HEK293 (cell line): ENCODE measurements at regions not wholly inside any gene's neighbourhood (a gene's known extent, or its start where the extent isn't known, plus 50 kb on each side); places are given as distances from the start of the nearest gene placed in this dataset.

Source experiments
- CTCF ChIA-PET: fragments of 350-600 bp; formaldehyde crosslinking; extraction: SDS; loops from one replicate; lab custom pipeline; 2021; ENCODE audit warnings: antibody characterized with exemption; lab: Yijun Ruan, JAX
- POLR2A ChIA-PET: fragments of 300-600 bp; formaldehyde crosslinking; extraction: SDS; loops from one replicate; lab custom pipeline; 2020; ENCODE audit warnings: antibody characterized with exemption, inconsistent platforms; lab: Yijun Ruan, JAX
- H3K27ac ChIP-seq: fragments of 200-500 bp; sonication (Bioruptor generic); 2 replicates; pipeline ENCODE4 v1.5.1; 2014; ENCODE audit warnings: low read depth, low read length, control low read depth, inconsistent platforms; ENCODE audit errors: extremely low read depth
- H3K36me3 ChIP-seq, 2 experiments: fragments of 200-500 bp in 1 of 2; sonication (Bioruptor generic) in 1 of 2; 1 replicate in 1 of 2; 2 replicates in 1 of 2; pipeline ENCODE4 v1.5.1; 2014 to 2017; ENCODE audit warnings: inconsistent platforms in 2 of 2, low read length in 2 of 2; ENCODE audit not compliant: control insufficient read depth in 2 of 2, insufficient read depth in 1 of 2
- H3K4me1 ChIP-seq: fragments of 200-500 bp; sonication (Bioruptor generic); 2 replicates; pipeline ENCODE4 v1.5.1; 2014; ENCODE audit warnings: mild to moderate bottlenecking, low read length, inconsistent platforms; ENCODE audit not compliant: control insufficient read depth, insufficient read depth
- H3K4me3 ChIP-seq: 2 replicates; pipeline ENCODE4 v1.5.1; 2011; ENCODE audit warnings: low read depth, mild to moderate bottlenecking, control low read depth, low read length, moderate library complexity
- H3K9me3 ChIP-seq: fragments of 200-500 bp; sonication (Bioruptor generic); 2 replicates; pipeline ENCODE4 v1.5.1; 2014; ENCODE audit warnings: low read depth, low read length, inconsistent platforms; ENCODE audit not compliant: control insufficient read depth, insufficient read depth
- KLF1 ChIP-seq: fragments of 450-650 bp; formaldehyde crosslinking; IDR thresholded peaks from 2 replicates; pipeline ENCODE4 v1.5.1; 2016; ENCODE audit warnings: missing biosample characterization, missing genetic modification characterization
- MZF1 ChIP-seq: fragments of 450-650 bp; formaldehyde crosslinking; IDR thresholded peaks from 2 replicates; pipeline ENCODE4 v1.5.1; 2017; ENCODE audit warnings: missing biosample characterization, missing genetic modification characterization, borderline replicate concordance
- REPIN1 ChIP-seq: fragments of 450-650 bp; formaldehyde crosslinking; IDR thresholded peaks from 2 replicates; pipeline ENCODE4 v1.5.1; 2017; ENCODE audit warnings: missing biosample characterization, missing genetic modification characterization, low read depth
- SALL2 ChIP-seq: fragments of 450-650 bp; formaldehyde crosslinking; IDR thresholded peaks from 2 replicates; pipeline ENCODE4 v1.5.0; 2017; ENCODE audit warnings: missing biosample characterization, mild to moderate bottlenecking, missing genetic modification characterization, borderline replicate concordance
- ZBTB10 ChIP-seq: fragments of 450-650 bp; formaldehyde crosslinking; IDR thresholded peaks from 2 replicates; pipeline ENCODE4 v1.5.1; 2016; ENCODE audit warnings: missing biosample characterization, missing genetic modification characterization
- ZBTB11 ChIP-seq: fragments of 450-650 bp; formaldehyde crosslinking; conservative IDR thresholded peaks from 2 replicates; pipeline ENCODE4 v1.5.1; 2016; ENCODE audit warnings: low read depth, missing biosample characterization, missing genetic modification characterization
- ZNF10 ChIP-seq: fragments of 450-650 bp; formaldehyde crosslinking; IDR thresholded peaks from 2 replicates; pipeline ENCODE4 v1.5.1; 2017; ENCODE audit warnings: missing biosample characterization, missing genetic modification characterization
- ZNF112 ChIP-seq: fragments of 450-650 bp; formaldehyde crosslinking; IDR thresholded peaks from 2 replicates; pipeline ENCODE4 v1.5.0; 2017; ENCODE audit warnings: missing biosample characterization, missing genetic modification characterization
- ZNF18 ChIP-seq: fragments of 450-650 bp; formaldehyde crosslinking; IDR thresholded peaks from 2 replicates; pipeline ENCODE4 v1.5.1; 2016; ENCODE audit warnings: missing biosample characterization, missing genetic modification characterization
- ZNF280D ChIP-seq: fragments of 450-650 bp; formaldehyde crosslinking; IDR thresholded peaks from 2 replicates; pipeline ENCODE4 v1.5.1; 2016; ENCODE audit warnings: missing biosample characterization, missing genetic modification characterization
- ZNF311 ChIP-seq: fragments of 450-650 bp; formaldehyde crosslinking; IDR thresholded peaks from 2 replicates; pipeline ENCODE4 v1.5.1; 2017; ENCODE audit warnings: missing biosample characterization, missing genetic modification characterization, borderline replicate concordance
- ZNF335 ChIP-seq: fragments of 450-650 bp; formaldehyde crosslinking; conservative IDR thresholded peaks from 2 replicates; pipeline ENCODE4 v1.5.1; 2016; ENCODE audit warnings: missing biosample characterization, missing genetic modification characterization
- ZNF341 ChIP-seq: fragments of 450-650 bp; formaldehyde crosslinking; IDR thresholded peaks from 2 replicates; pipeline ENCODE4; 2016; ENCODE audit warnings: low read depth, missing biosample characterization, missing genetic modification characterization
- ZNF529 ChIP-seq: fragments of 450-650 bp; formaldehyde crosslinking; IDR thresholded peaks from 2 replicates; pipeline ENCODE4 v1.5.1; 2017; ENCODE audit warnings: missing genetic modification characterization, missing biosample characterization; ENCODE audit not compliant: insufficient replicate concordance
- ZNF624 ChIP-seq: fragments of 450-650 bp; formaldehyde crosslinking; IDR thresholded peaks from 2 replicates; pipeline ENCODE4 v1.5.1; 2017; ENCODE audit warnings: missing biosample characterization, missing genetic modification characterization
- ZNF626 ChIP-seq: fragments of 450-650 bp; sonication (Bioruptor Pico); formaldehyde crosslinking; IDR thresholded peaks from 2 replicates; pipeline ENCODE4 v1.5.1; 2018; ENCODE audit warnings: missing biosample characterization, missing genetic modification characterization, inconsistent platforms
- ZNF76 ChIP-seq: fragments of 450-650 bp; formaldehyde crosslinking; IDR thresholded peaks from 2 replicates; pipeline ENCODE4; 2016; ENCODE audit warnings: low read depth, missing biosample characterization, missing genetic modification characterization, borderline replicate concordance
- ZNF785 ChIP-seq: fragments of 450-650 bp; formaldehyde crosslinking; IDR thresholded peaks from 2 replicates; pipeline ENCODE4 v1.5.1; 2016; ENCODE audit warnings: missing biosample characterization, missing genetic modification characterization
- ZNF830 ChIP-seq: fragments of 450-650 bp; IDR thresholded peaks from 2 replicates; pipeline ENCODE4 v1.5.0; 2018; ENCODE audit warnings: missing biosample characterization, missing genetic modification characterization, low read depth, mild to moderate bottlenecking, moderate library complexity
- ZSCAN5A ChIP-seq: fragments of 450-650 bp; formaldehyde crosslinking; IDR thresholded peaks from 2 replicates; pipeline ENCODE4 v1.5.1; 2016; ENCODE audit warnings: missing biosample characterization, missing genetic modification characterization

GRCh38 chr11:80188076-80188627 lies 747.3 kb upstream of the TENM4 start (continued):
- TF ChIP-seq ZNF18 (tag by site-specific recombination): no peak
- TF ChIP-seq ZNF785 (tag by site-specific recombination): no peak
- TF ChIP-seq ZNF341: no peak
- TF ChIP-seq ZNF830 (tag by site-specific recombination): no peak
- no peak for TF ChIP-seq ZSCAN5A
- no peak for TF ChIP-seq ZNF311 (tag by site-specific recombination)
- no peak for TF ChIP-seq ZNF10 (tag by site-specific recombination)
- TF ChIP-seq REPIN1 (tag by site-specific recombination): no peak
- no peak for TF ChIP-seq ZNF626 (tag by site-specific recombination)
- TF ChIP-seq MZF1: no peak
- no peak for TF ChIP-seq ZNF529

- Histone ChIP-seq H3K36me3 (no peaks in the 10 kb centered on the region), H3K27ac (no peak overlapping the region), H3K9me3 (no peaks in the 10 kb centered on the region), H3K4me1 (no peaks in the 10 kb centered on the region), H3K4me3 (no peak overlapping the region)
- CTCF ChIA-PET: no interaction called here
- TF ChIP-seq ZNF624 (tag by site-specific recombination) (no peak), ZBTB10 (no peak), ZBTB11 (tag by site-specific recombination) (no peak), ZNF76 (tag by site-specific recombination) (no peak), SALL2 (tag by site-specific recombination) (no peak), ZNF335 (tag by site-specific recombination) (no peak), ZNF112 (tag by site-specific recombination) (no peak), ZNF280D (tag by site-specific recombination) (no peak), KLF1 (tag by site-specific recombination) (no peak)
- TF ChIP-seq, all 188 proteins: peak for 0
- POLR2A ChIA-PET: no interaction called here
These were observed 745.9 kb upstream of the TENM4 start for GRCh38 chr11:80186692-80187091.
